ENCODE measurements at regions not wholly inside any gene's neighbourhood (a gene's known extent, or its start where the extent isn't known, plus 50 kb on each side); places are given as distances from the start of the nearest gene placed in this dataset.

DNA sequence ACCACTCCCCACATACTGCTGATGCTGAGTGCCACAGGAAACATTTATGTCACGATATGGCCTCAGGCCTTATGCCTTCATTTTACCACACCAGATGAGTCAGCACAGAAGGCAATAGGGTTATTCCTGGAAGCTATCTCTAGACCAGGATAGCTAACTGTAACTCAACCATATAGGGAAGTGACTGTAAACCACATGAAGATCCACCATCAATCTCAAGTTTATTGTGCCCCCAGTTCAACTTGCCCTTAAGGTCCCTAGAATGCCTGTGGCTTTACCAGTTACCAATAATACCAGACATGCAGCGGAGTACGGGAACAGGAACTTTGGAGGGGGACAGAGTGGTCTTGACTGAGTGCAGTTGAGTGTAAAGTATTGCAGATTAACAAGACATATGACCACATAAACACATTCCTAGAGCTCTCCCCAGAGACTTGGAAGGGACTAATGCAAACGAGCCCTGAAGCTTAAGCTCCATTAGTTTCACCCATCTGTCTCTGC lies 180.9 kb downstream of the KIF18A start:
- TF ChIP-seq, protein P1, sequence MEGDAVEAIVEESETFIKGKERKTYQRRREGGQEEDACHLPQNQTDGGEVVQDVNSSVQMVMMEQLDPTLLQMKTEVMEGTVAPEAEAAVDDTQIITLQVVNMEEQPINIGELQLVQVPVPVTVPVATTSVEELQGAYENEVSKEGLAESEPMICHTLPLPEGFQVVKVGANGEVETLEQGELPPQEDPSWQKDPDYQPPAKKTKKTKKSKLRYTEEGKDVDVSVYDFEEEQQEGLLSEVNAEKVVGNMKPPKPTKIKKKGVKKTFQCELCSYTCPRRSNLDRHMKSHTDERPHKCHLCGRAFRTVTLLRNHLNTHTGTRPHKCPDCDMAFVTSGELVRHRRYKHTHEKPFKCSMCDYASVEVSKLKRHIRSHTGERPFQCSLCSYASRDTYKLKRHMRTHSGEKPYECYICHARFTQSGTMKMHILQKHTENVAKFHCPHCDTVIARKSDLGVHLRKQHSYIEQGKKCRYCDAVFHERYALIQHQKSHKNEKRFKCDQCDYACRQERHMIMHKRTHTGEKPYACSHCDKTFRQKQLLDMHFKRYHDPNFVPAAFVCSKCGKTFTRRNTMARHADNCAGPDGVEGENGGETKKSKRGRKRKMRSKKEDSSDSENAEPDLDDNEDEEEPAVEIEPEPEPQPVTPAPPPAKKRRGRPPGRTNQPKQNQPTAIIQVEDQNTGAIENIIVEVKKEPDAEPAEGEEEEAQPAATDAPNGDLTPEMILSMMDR (IDR thresholded peaks at IDR 0.05): no peak
- no peak for TF ChIP-seq ZFX (IDR thresholded peaks at IDR 0.05; ENCODE audit: borderline replicate concordance)
